K562 (cell line): ENCODE measurements at regions not wholly inside any gene's neighbourhood (a gene's known extent, or its start where the extent isn't known, plus 50 kb on each side); places are given as distances from the start of the nearest gene placed in this dataset.

Experiments
- CBX3 ChIP-seq, 2 experiments: IDR thresholded peaks; 1 replicate in 1 of 2; 2 replicates in 1 of 2; pipeline ENCODE4 v1.6.1; 2012; ENCODE audit warnings: inconsistent platforms in 2 of 2, low read length in 2 of 2, borderline replicate concordance in 1 of 2, control low read depth in 1 of 2
- CEBPB ChIP-seq: fragments of 450-650 bp; IDR thresholded peaks from 2 replicates; pipeline ENCODE4 v1.6.1; 2016; ENCODE audit warnings: missing genetic modification characterization, missing compliant biosample characterization
- DPF2 ChIP-seq: fragments of 450-650 bp; IDR thresholded peaks from 2 replicates; pipeline ENCODE4 v1.6.1; 2016
- GATAD2A ChIP-seq: fragments of 450-650 bp; IDR thresholded peaks from 2 replicates; pipeline ENCODE4 v1.6.1; 2017
- NR4A1 ChIP-seq, 2 experiments: fragments of 250-450 bp in 1 of 2; fragments of 450-650 bp in 1 of 2; sonication (Bioruptor Pico) in 1 of 2; IDR thresholded peaks; 2 replicates each; pipeline versions ENCODE4 v1.4.0 to v1.6.1; 2016 to 2020; ENCODE audit warnings: mild to moderate bottlenecking in 2 of 2, missing compliant biosample characterization in 1 of 2, missing genetic modification characterization in 1 of 2, moderate library complexity in 1 of 2
- PML ChIP-seq: IDR thresholded peaks from 2 replicates; pipeline ENCODE4 v1.6.1; 2012; ENCODE audit warnings: low read length, inconsistent platforms
- SIN3B ChIP-seq: fragments of 450-650 bp; IDR thresholded peaks from 2 replicates; pipeline ENCODE4 v1.6.1; 2017; ENCODE audit warnings: low read depth, mild to moderate bottlenecking, moderate library complexity
- SMAD2 ChIP-seq: fragments of 150-350 bp; IDR thresholded peaks from 2 replicates; pipeline ENCODE4 v1.6.1; 2014; ENCODE audit warnings: low read depth, mild to moderate bottlenecking, low read length
- SRSF1 ChIP-seq: fragments of 200-400 bp; formaldehyde crosslinking; IDR thresholded peaks from 2 replicates; pipeline ENCODE4 v1.6.1; 2017; ENCODE audit warnings: mild to moderate bottlenecking, low read depth, low read length, moderate library complexity
- THRAP3 ChIP-seq: fragments of 450-650 bp; IDR thresholded peaks from 2 replicates; pipeline ENCODE4 v1.6.1; 2016; ENCODE audit warnings: mild to moderate bottlenecking, inconsistent platforms, borderline replicate concordance
- U2AF1 ChIP-seq: fragments of 200-400 bp; formaldehyde crosslinking; optimal IDR thresholded peaks from 2 replicates; pipeline ENCODE3; 2017; ENCODE audit warnings: mild to moderate bottlenecking, low read depth, low read length, moderate library complexity
- ZNF121 ChIP-seq: sonication (generic); formaldehyde crosslinking; conservative IDR thresholded peaks from 2 replicates; pipeline ENCODE4 v1.8.0; 2022; ENCODE audit warnings: missing genetic modification reagents
- TF ChIP-seq, protein P1 (sequence below), 2 experiments: IDR thresholded peaks in 1 of 2; conservative IDR thresholded peaks in 1 of 2; 2 replicates each; pipeline ENCODE4 v1.6.1; 2016; ENCODE audit warnings: low read depth in 2 of 2, mild to moderate bottlenecking in 1 of 2, missing compliant biosample characterization in 1 of 2, missing genetic modification characterization in 1 of 2, moderate library complexity in 1 of 2
- TF ChIP-seq, protein P2 (sequence below): fragments of 450-650 bp; formaldehyde crosslinking; IDR thresholded peaks from 2 replicates; pipeline ENCODE4 v1.4.0; 2022; ENCODE audit warnings: missing genetic modification characterization
- TF ChIP-seq, protein P3 (sequence below), 2 experiments: fragments of 450-650 bp; IDR thresholded peaks; 2 replicates each; pipeline ENCODE4 v1.6.1; 2018; ENCODE audit warnings: mild to moderate bottlenecking in 2 of 2, low read depth in 1 of 2; ENCODE audit not compliant: partially characterized antibody in 2 of 2
- TF ChIP-seq, protein P4 (sequence below): fragments of 450-650 bp; IDR thresholded peaks from 2 replicates; pipeline ENCODE4 v1.6.1; 2016; ENCODE audit warnings: mild to moderate bottlenecking

DNA sequence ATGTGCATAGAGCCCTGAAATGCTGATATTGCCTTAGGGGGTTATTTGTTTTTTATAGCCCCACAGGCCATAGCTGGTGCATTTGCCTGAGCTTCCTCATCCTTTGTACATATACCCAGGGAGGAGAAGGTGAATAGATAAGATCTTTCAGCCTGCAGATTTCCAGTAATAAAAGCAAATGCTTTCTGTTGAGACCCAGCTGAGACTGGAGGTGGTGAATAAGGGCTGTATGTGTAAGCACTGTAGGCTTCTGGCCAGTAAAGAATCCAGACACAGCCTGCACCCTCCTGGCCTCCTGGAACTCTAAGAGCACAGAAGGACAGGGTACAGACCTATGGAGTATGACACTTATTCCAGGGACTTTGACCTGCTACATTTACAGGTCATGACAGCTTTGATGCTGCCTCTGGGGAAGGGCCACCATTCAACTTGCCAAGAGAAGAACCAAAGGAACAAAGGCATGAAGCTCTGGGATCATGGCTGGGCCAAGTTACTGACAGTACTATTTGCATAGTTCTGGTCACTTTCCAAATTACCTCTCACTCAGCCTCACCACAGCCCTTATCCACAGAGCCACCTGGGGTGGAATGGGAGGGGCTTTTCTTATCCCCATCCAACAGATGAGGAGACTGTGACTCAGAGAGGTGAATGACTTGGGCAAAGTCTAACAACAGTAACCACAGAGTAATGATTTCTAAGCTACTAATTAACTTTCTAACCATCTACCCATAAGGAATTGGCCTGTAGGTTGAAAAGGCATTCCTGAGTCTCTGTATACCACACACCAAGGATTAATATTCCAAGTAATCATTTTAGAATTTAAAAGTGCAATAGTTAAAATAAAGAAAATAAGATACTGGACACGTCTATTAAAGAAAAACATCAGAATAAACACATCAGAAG lies 604.5 kb upstream of the KLF4 start (continued):
- TF ChIP-seq, protein P1, sequence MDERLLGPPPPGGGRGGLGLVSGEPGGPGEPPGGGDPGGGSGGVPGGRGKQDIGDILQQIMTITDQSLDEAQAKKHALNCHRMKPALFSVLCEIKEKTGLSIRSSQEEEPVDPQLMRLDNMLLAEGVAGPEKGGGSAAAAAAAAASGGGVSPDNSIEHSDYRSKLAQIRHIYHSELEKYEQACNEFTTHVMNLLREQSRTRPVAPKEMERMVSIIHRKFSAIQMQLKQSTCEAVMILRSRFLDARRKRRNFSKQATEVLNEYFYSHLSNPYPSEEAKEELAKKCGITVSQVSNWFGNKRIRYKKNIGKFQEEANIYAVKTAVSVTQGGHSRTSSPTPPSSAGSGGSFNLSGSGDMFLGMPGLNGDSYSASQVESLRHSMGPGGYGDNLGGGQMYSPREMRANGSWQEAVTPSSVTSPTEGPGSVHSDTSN (CRISPR knock-in tag; IDR thresholded peaks at IDR 0.05; ENCODE audit: low read depth), result no peak
- TF ChIP-seq, protein P1 (tag; conservative IDR thresholded peaks at IDR 0.05; ENCODE audit: low read depth), result peak; percentile 83
- TF ChIP-seq GATAD2A, result peak; percentile 24; the same call in 1 of the 2 replicates
- peak; percentile 100 for TF ChIP-seq DPF2
- no peak for TF ChIP-seq U2AF1
- TF ChIP-seq, protein P2, sequence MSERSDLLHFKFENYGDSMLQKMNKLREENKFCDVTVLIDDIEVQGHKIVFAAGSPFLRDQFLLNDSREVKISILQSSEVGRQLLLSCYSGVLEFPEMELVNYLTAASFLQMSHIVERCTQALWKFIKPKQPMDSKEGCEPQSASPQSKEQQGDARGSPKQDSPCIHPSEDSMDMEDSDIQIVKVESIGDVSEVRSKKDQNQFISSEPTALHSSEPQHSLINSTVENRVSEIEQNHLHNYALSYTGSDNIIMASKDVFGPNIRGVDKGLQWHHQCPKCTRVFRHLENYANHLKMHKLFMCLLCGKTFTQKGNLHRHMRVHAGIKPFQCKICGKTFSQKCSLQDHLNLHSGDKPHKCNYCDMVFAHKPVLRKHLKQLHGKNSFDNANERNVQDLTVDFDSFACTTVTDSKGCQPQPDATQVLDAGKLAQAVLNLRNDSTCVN (CRISPR knock-in tag), result no peak
- TF ChIP-seq, protein P3, sequence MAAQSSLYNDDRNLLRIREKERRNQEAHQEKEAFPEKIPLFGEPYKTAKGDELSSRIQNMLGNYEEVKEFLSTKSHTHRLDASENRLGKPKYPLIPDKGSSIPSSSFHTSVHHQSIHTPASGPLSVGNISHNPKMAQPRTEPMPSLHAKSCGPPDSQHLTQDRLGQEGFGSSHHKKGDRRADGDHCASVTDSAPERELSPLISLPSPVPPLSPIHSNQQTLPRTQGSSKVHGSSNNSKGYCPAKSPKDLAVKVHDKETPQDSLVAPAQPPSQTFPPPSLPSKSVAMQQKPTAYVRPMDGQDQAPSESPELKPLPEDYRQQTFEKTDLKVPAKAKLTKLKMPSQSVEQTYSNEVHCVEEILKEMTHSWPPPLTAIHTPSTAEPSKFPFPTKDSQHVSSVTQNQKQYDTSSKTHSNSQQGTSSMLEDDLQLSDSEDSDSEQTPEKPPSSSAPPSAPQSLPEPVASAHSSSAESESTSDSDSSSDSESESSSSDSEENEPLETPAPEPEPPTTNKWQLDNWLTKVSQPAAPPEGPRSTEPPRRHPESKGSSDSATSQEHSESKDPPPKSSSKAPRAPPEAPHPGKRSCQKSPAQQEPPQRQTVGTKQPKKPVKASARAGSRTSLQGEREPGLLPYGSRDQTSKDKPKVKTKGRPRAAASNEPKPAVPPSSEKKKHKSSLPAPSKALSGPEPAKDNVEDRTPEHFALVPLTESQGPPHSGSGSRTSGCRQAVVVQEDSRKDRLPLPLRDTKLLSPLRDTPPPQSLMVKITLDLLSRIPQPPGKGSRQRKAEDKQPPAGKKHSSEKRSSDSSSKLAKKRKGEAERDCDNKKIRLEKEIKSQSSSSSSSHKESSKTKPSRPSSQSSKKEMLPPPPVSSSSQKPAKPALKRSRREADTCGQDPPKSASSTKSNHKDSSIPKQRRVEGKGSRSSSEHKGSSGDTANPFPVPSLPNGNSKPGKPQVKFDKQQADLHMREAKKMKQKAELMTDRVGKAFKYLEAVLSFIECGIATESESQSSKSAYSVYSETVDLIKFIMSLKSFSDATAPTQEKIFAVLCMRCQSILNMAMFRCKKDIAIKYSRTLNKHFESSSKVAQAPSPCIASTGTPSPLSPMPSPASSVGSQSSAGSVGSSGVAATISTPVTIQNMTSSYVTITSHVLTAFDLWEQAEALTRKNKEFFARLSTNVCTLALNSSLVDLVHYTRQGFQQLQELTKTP (IDR thresholded peaks at IDR 0.05; ENCODE audit: low read depth in 1 of 2, partially characterized antibody in 2 of 2), result peak; percentile 26 to 94
- no peak for TF ChIP-seq ZNF121 (CRISPR knock-in tag)
- TF ChIP-seq SRSF1, result no peak
- peak; percentile 99 for TF ChIP-seq PML
- no peak for TF ChIP-seq NR4A1 (CRISPR knock-in tag; IDR thresholded peaks at IDR 0.05)
- peak; percentile 87 for TF ChIP-seq NR4A1 (tag; IDR thresholded peaks at IDR 0.05)
- TF ChIP-seq SMAD2, result no peak
- peak; percentile 46 for TF ChIP-seq CEBPB (tag)
- TF ChIP-seq CBX3 (IDR thresholded peaks at IDR 0.05; ENCODE audit: borderline replicate concordance in 1 of 2, low read length in 2 of 2), result peak in 1 of 2 experiments; percentile 46; a peak in 1 of 3 replicates
- no peak for TF ChIP-seq SIN3B
- TF ChIP-seq THRAP3, result no peak
- TF ChIP-seq, protein P4, sequence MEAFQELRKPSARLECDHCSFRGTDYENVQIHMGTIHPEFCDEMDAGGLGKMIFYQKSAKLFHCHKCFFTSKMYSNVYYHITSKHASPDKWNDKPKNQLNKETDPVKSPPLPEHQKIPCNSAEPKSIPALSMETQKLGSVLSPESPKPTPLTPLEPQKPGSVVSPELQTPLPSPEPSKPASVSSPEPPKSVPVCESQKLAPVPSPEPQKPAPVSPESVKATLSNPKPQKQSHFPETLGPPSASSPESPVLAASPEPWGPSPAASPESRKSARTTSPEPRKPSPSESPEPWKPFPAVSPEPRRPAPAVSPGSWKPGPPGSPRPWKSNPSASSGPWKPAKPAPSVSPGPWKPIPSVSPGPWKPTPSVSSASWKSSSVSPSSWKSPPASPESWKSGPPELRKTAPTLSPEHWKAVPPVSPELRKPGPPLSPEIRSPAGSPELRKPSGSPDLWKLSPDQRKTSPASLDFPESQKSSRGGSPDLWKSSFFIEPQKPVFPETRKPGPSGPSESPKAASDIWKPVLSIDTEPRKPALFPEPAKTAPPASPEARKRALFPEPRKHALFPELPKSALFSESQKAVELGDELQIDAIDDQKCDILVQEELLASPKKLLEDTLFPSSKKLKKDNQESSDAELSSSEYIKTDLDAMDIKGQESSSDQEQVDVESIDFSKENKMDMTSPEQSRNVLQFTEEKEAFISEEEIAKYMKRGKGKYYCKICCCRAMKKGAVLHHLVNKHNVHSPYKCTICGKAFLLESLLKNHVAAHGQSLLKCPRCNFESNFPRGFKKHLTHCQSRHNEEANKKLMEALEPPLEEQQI, result peak; percentile 95
